Cardiac fibroblast (primary cell): ENCODE measurements at regions not wholly inside any gene's neighbourhood (a gene's known extent, or its start where the extent isn't known, plus 50 kb on each side); places are given as distances from the start of the nearest gene placed in this dataset.

Experiments
- DNase-seq, 2 donors: peaks; one replicate each; pipeline versions ENCODE4 v3.0.0 to v3.0.0-alpha.2; 2010; ENCODE audit warnings: low read depth in 2 of 2
- H3K4me3 ChIP-seq, 2 donors: replicated peaks in 1 of 2; 1 replicate in 1 of 2; 2 replicates in 1 of 2; pipeline ENCODE4 v1.5.1; 2011; ENCODE audit warnings: low read depth in 2 of 2, low read length in 2 of 2, mild to moderate bottlenecking in 2 of 2, moderate library complexity in 1 of 2
- CTCF ChIP-seq: IDR thresholded peaks from one replicate; pipeline ENCODE4 v1.5.1; 2011; ENCODE audit warnings: low read depth, mild to moderate bottlenecking, low read length, inconsistent platforms

GRCh38 chr10:69684020-69684980, 54.3 kb downstream of the FAM241B start:
- DNase-seq = peak; percentile 69 to 76
- no peak for TF ChIP-seq CTCF
- H3K4me3 ChIP-seq = no peak overlapping the region

DNA sequence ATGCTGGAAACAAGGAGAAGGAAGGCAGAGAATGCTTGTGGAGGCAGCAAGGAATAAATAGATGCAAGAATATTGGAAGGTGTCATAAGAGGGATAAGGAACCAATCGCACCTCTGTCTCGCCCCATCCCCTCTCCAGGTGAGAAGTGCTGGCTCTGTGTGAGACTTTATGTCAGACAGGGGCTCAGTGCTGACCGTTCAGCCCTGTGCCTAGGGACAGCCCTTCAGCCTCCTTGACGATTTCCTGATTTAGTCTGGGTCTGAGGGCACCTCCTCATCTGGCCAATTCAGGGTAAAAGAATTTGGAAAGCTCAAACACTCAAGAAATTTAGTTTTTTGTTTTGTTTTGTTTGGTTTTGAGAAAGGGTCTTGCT, 54.9 kb downstream of the FAM241B start:
- no peak overlapping the region for H3K4me3 ChIP-seq
- no peak for DNase-seq
- TF ChIP-seq CTCF = no peak

DNA sequence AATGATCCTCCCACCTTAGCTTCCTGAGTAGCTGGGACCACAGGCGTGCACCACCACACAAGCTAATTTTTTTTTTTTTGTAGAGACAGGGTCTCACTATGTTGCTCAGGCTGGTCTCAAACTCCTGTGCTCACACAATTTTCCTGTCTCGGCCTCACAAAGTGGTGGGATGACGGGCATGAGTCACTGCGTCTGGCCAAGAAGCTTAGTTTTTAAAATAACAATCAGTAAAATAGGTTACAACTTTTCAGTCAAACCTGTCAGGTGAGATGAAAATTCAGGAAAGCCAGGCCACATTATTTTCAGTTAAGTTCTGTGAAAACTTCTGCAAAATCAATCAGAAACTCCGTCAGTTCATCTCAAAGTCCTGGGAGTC, 55.4 kb downstream of the FAM241B start:
- H3K4me3 ChIP-seq = no peak overlapping the region
- no peak for TF ChIP-seq CTCF
- no peak for DNase-seq

DNA sequence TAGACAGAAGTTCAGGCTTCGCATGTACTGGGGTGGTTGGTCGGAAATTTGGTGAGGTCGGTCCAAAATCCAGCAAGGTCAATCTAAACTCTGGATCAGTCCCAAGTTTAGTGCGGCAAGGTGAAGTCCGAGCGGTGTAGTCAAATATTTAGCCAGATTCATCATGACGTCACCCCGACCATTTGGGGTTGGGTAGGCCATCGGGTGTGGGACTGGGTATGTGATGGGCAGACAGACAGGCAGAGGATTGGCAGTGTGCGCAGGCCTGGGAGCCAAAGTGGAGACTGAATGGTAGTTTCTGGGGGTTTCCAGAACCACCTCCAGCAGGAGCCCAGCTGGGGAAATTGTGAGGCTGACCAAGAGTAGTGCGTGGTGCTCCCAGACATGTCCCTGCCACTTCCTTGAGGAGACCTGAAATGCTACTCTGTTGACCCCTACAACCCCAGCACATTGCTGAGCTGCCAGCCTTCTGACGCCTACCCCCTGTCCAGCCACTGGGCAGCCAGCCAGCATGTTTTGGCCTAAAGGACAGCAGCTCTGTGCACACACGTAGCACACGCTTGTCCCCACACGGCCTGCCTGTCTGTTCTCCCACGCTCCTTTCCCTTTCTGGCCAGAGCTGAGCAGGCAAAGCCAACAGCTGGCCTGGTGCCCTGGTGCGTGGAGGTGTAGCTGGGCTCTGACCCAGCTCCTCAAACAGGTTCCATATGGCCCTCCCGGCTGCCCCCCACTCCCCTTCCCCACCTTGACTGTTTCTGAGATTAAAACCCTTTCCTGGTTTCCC, 55.9 kb downstream of the FAM241B start:
- peak; percentile 46 to 47 for DNase-seq
- no peak for TF ChIP-seq CTCF
- no peak overlapping the region for H3K4me3 ChIP-seq

DNA sequence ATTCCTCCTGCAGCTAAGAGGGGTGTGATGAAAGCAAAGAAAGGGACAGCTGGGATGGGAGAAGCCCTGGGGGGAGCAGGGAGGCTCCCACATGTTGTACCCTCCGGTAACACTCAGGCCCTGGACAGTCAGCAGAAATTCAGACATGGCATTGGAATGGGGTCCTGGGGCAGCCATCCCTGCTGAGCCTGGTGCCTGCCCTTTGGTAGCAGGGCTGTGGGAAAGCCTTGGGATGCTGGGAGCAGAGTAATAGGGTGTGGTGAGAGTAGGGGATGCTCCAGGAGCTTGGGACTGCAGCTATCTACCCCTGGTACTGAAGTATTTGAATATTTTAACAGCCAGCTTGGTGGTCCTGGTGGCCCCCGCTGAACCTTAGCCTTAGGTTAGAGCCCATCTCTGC, 56.8 kb downstream of the FAM241B start:
- no peak for TF ChIP-seq CTCF
- H3K4me3 ChIP-seq = no peak overlapping the region
- DNase-seq = no peak

DNA sequence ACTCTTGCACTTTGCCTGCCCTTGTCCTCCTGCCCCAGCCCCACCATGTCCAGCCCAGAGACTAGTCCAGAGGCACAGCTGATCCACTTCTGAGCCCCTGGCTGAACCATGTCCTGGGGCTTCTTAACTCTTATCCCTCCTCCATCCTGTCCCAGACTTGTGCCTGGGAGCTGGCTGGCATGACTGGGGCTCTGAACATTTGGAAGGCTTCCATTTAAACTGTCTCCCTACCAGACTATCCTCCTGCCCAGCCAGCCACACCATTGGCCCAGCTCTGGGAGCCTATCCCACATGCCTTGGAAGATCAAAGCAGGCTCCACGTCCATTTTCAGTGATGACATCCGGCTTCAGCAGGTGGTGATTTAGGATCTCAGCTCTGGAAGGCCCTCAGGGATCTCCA, 57.4 kb downstream of the FAM241B start:
- no peak overlapping the region for H3K4me3 ChIP-seq
- no peak for TF ChIP-seq CTCF
- DNase-seq = no peak
